ENCODE measurements at regions not wholly inside any gene's neighbourhood (a gene's known extent, or its start where the extent isn't known, plus 50 kb on each side); places are given as distances from the start of the nearest gene placed in this dataset.

GRCh38 chr16:86322806-86323205, 187.5 kb upstream of the FOXF1 start:
- H3K27me3 ChIP-seq (ENCODE audit: control insufficient read depth in 3 of 3, insufficient read depth in 3 of 3, low read depth in 1 of 3, low read length in 3 of 3): peaks cover 0 to 4% (median 0%) of the 10 kb centered on the region in 3 experiments
- H3K4me3 ChIP-seq (ENCODE audit: low read length in 2 of 2): no peak overlapping the region
- H3K9ac ChIP-seq (ENCODE audit: low read depth, low read length, poor library complexity): no peak overlapping the region
- no peak overlapping the region for H2BK5ac ChIP-seq (ENCODE audit: low read length)
- H2BK12ac ChIP-seq (ENCODE audit: low read length): no peak overlapping the region
- no peak overlapping the region for H3K4me2 ChIP-seq (ENCODE audit: insufficient read depth, low read length, poor library complexity, severe bottlenecking)
- no peaks in the 10 kb centered on the region for H3K79me1 ChIP-seq (ENCODE audit: low read depth, low read length)
- H3K4me1 ChIP-seq (ENCODE audit: control insufficient read depth in 2 of 2, insufficient read depth in 1 of 2, low read depth in 1 of 2, low read length in 2 of 2): peaks cover 0 to 4% of the 10 kb centered on the region in 2 donors
- H4K8ac ChIP-seq (ENCODE audit: low read depth, low read length): no peak overlapping the region
- H3K36me3 ChIP-seq (replicated peaks in 1 of 2; ENCODE audit: control insufficient read depth in 2 of 2, insufficient read depth in 2 of 2, low read length in 2 of 2): no peaks in the 10 kb centered on the region
- WGBS, 2 donors (ENCODE audit: extremely low coverage in 2 of 2, insufficient read length in 2 of 2, insufficient replicate concordance in 1 of 2): no CpG with 5 or more reads among the region's 8 CpGs
- H3K4ac ChIP-seq (ENCODE audit: low read length): no peak overlapping the region
- no peak overlapping the region for H3K27ac ChIP-seq (replicated peaks; ENCODE audit: low read length)
- H3K9me3 ChIP-seq (replicated peaks in 1 of 2; ENCODE audit: control insufficient read depth in 2 of 2, insufficient read depth in 1 of 2, low read depth in 1 of 2, low read length in 2 of 2): peaks cover 0 to 5% of the 10 kb centered on the region in 2 donors
- no peak overlapping the region for H2BK120ac ChIP-seq (ENCODE audit: low read depth, low read length)
- DNase-seq (ENCODE audit: low spot score): no peak
- no peak overlapping the region for H2AK5ac ChIP-seq (ENCODE audit: low read depth, low read length)
- H4K91ac ChIP-seq (ENCODE audit: low read depth, low read length, poor library complexity): no peak overlapping the region
- no peak overlapping the region for H2AFZ ChIP-seq (ENCODE audit: low read length)
- no peak overlapping the region for H3K14ac ChIP-seq (ENCODE audit: low read length)
- H2BK15ac ChIP-seq (ENCODE audit: low read length): no peak overlapping the region
- no peak overlapping the region for H3K18ac ChIP-seq (ENCODE audit: low read length)
- no peak overlapping the region for H3K23ac ChIP-seq (ENCODE audit: low read depth, low read length, poor library complexity)

GRCh38 chr16:86324320-86324719, 186.0 kb upstream of the FOXF1 start:
- Histone ChIP-seq H3K9me3 (replicated peaks in 1 of 2; ENCODE audit: control insufficient read depth in 2 of 2, insufficient read depth in 1 of 2, low read depth in 1 of 2, low read length in 2 of 2) (peaks cover 0 to 5% of the 10 kb centered on the region in 2 donors), H3K27me3 (ENCODE audit: control insufficient read depth in 3 of 3, insufficient read depth in 3 of 3, low read depth in 1 of 3, low read length in 3 of 3) (peaks cover 0 to 4% (median 0%) of the 10 kb centered on the region in 3 experiments), H4K91ac (ENCODE audit: low read depth, low read length, poor library complexity) (no peak overlapping the region), H3K79me1 (ENCODE audit: low read depth, low read length) (no peaks in the 10 kb centered on the region), H2BK120ac (ENCODE audit: low read depth, low read length) (no peak overlapping the region), H4K8ac (ENCODE audit: low read depth, low read length) (no peak overlapping the region), H3K4me3 (ENCODE audit: low read length in 2 of 2) (no peak overlapping the region), H3K4me2 (ENCODE audit: insufficient read depth, low read length, poor library complexity, severe bottlenecking) (no peak overlapping the region), H2AFZ (ENCODE audit: low read length) (no peak overlapping the region), H3K9ac (ENCODE audit: low read depth, low read length, poor library complexity) (no peak overlapping the region), H3K27ac (replicated peaks; ENCODE audit: low read length) (no peak overlapping the region), H2BK15ac (ENCODE audit: low read length) (no peak overlapping the region), H2AK5ac (ENCODE audit: low read depth, low read length) (no peak overlapping the region), H2BK12ac (ENCODE audit: low read length) (no peak overlapping the region), H3K36me3 (replicated peaks in 1 of 2; ENCODE audit: control insufficient read depth in 2 of 2, insufficient read depth in 2 of 2, low read length in 2 of 2) (no peaks in the 10 kb centered on the region), H3K18ac (ENCODE audit: low read length) (no peak overlapping the region), H3K4me1 (ENCODE audit: control insufficient read depth in 2 of 2, insufficient read depth in 1 of 2, low read depth in 1 of 2, low read length in 2 of 2) (peaks cover 0 to 4% of the 10 kb centered on the region in 2 donors), H3K14ac (ENCODE audit: low read length) (no peak overlapping the region), H2BK5ac (ENCODE audit: low read length) (no peak overlapping the region), H3K23ac (ENCODE audit: low read depth, low read length, poor library complexity) (no peak overlapping the region), H3K4ac (ENCODE audit: low read length) (no peak overlapping the region)
- DNase-seq (ENCODE audit: low spot score): no peak
- no CpG with 5 or more reads among the region's 18 CpGs for WGBS, 2 donors (ENCODE audit: extremely low coverage in 2 of 2, insufficient read length in 2 of 2, insufficient replicate concordance in 1 of 2)

- no CpG with 5 or more reads among the region's 3 CpGs for WGBS, 2 donors (ENCODE audit: extremely low coverage in 2 of 2, insufficient read length in 2 of 2, insufficient replicate concordance in 1 of 2)
- no peak for DNase-seq (ENCODE audit: low spot score)
Measured at GRCh38 chr16:86325360-86325759, 185.0 kb upstream of the FOXF1 start.

GRCh38 chr16:86325895-86326294, 184.4 kb upstream of the FOXF1 start:
- H2AK5ac ChIP-seq (ENCODE audit: low read depth, low read length): no peak overlapping the region
- no peak overlapping the region for H3K14ac ChIP-seq (ENCODE audit: low read length)
- H3K36me3 ChIP-seq (replicated peaks in 1 of 2; ENCODE audit: control insufficient read depth in 2 of 2, insufficient read depth in 2 of 2, low read length in 2 of 2): no peaks in the 10 kb centered on the region
- no peak overlapping the region for H3K23ac ChIP-seq (ENCODE audit: low read depth, low read length, poor library complexity)
- H3K4me1 ChIP-seq (ENCODE audit: control insufficient read depth in 2 of 2, insufficient read depth in 1 of 2, low read depth in 1 of 2, low read length in 2 of 2): peaks cover 0 to 4% of the 10 kb centered on the region in 2 donors
- H4K8ac ChIP-seq (ENCODE audit: low read depth, low read length): no peak overlapping the region
- no peak overlapping the region for H2BK15ac ChIP-seq (ENCODE audit: low read length)
- H4K91ac ChIP-seq (ENCODE audit: low read depth, low read length, poor library complexity): no peak overlapping the region
- no peak overlapping the region for H3K27ac ChIP-seq (replicated peaks; ENCODE audit: low read length)
- peaks cover 0 to 7% (median 0%) of the 10 kb centered on the region in 3 experiments for H3K27me3 ChIP-seq (ENCODE audit: control insufficient read depth in 3 of 3, insufficient read depth in 3 of 3, low read depth in 1 of 3, low read length in 3 of 3)
- H2AFZ ChIP-seq (ENCODE audit: low read length): no peak overlapping the region
- no peak overlapping the region for H3K4ac ChIP-seq (ENCODE audit: low read length)
- no peak overlapping the region for H3K18ac ChIP-seq (ENCODE audit: low read length)
- H2BK5ac ChIP-seq (ENCODE audit: low read length): no peak overlapping the region
- no peaks in the 10 kb centered on the region for H3K79me1 ChIP-seq (ENCODE audit: low read depth, low read length)
- no peak overlapping the region for H3K4me3 ChIP-seq (ENCODE audit: low read length in 2 of 2)
- no CpG with 5 or more reads among the region's 6 CpGs for WGBS, 2 donors (ENCODE audit: extremely low coverage in 2 of 2, insufficient read length in 2 of 2, insufficient replicate concordance in 1 of 2)
- H3K9me3 ChIP-seq (replicated peaks in 1 of 2; ENCODE audit: control insufficient read depth in 2 of 2, insufficient read depth in 1 of 2, low read depth in 1 of 2, low read length in 2 of 2): peaks cover 0 to 5% of the 10 kb centered on the region in 2 donors
- no peak overlapping the region for H3K9ac ChIP-seq (ENCODE audit: low read depth, low read length, poor library complexity)
- H2BK120ac ChIP-seq (ENCODE audit: low read depth, low read length): no peak overlapping the region
- H3K4me2 ChIP-seq (ENCODE audit: insufficient read depth, low read length, poor library complexity, severe bottlenecking): no peak overlapping the region
- H2BK12ac ChIP-seq (ENCODE audit: low read length): no peak overlapping the region
- no peak for DNase-seq (ENCODE audit: low spot score)

More at GRCh38 chr16:86325360-86325759, 185.0 kb upstream of the FOXF1 start:
- Histone ChIP-seq H4K91ac (ENCODE audit: low read depth, low read length, poor library complexity) (no peak overlapping the region), H3K23ac (ENCODE audit: low read depth, low read length, poor library complexity) (no peak overlapping the region), H3K27me3 (ENCODE audit: control insufficient read depth in 3 of 3, insufficient read depth in 3 of 3, low read depth in 1 of 3, low read length in 3 of 3) (peaks cover 0 to 4% (median 0%) of the 10 kb centered on the region in 3 experiments), H3K9ac (ENCODE audit: low read depth, low read length, poor library complexity) (no peak overlapping the region), H2BK120ac (ENCODE audit: low read depth, low read length) (no peak overlapping the region), H3K4me1 (ENCODE audit: control insufficient read depth in 2 of 2, insufficient read depth in 1 of 2, low read depth in 1 of 2, low read length in 2 of 2) (peaks cover 0 to 4% of the 10 kb centered on the region in 2 donors), H2BK12ac (ENCODE audit: low read length) (no peak overlapping the region), H3K27ac (replicated peaks; ENCODE audit: low read length) (no peak overlapping the region), H3K4me3 (ENCODE audit: low read length in 2 of 2) (no peak overlapping the region), H2AFZ (ENCODE audit: low read length) (no peak overlapping the region), H3K18ac (ENCODE audit: low read length) (no peak overlapping the region), H3K4me2 (ENCODE audit: insufficient read depth, low read length, poor library complexity, severe bottlenecking) (no peak overlapping the region), H3K14ac (ENCODE audit: low read length) (no peak overlapping the region), H2BK5ac (ENCODE audit: low read length) (no peak overlapping the region), H3K36me3 (replicated peaks in 1 of 2; ENCODE audit: control insufficient read depth in 2 of 2, insufficient read depth in 2 of 2, low read length in 2 of 2) (no peaks in the 10 kb centered on the region), H3K9me3 (replicated peaks in 1 of 2; ENCODE audit: control insufficient read depth in 2 of 2, insufficient read depth in 1 of 2, low read depth in 1 of 2, low read length in 2 of 2) (peaks cover 0 to 5% of the 10 kb centered on the region in 2 donors), H3K79me1 (ENCODE audit: low read depth, low read length) (no peaks in the 10 kb centered on the region), H2AK5ac (ENCODE audit: low read depth, low read length) (no peak overlapping the region), H2BK15ac (ENCODE audit: low read length) (no peak overlapping the region), H3K4ac (ENCODE audit: low read length) (no peak overlapping the region), H4K8ac (ENCODE audit: low read depth, low read length) (no peak overlapping the region)
